ENCODE measurements at regions not wholly inside any gene's neighbourhood (a gene's known extent, or its start where the extent isn't known, plus 50 kb on each side); places are given as distances from the start of the nearest gene placed in this dataset.

DNA sequence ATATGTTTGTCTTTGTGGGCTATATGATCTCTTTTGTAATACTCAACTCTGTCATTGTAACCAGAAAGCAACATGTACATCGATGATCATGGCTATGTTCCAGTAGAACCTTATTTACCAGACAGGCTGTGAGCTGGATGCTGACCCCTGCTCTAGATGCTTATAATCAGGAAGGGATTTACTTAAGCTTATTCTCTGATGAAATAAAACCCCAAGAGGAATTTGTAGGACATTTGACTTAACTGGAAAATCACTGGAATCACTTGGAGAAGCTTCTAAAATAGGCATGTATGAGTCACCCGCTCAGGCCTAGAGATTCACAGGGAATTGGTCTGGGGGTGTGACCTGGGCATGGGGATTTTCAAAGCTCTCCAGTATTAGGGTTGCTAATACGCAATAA, 285.8 kb upstream of the ZNF608 start:
- TF ChIP-seq, protein P1, sequence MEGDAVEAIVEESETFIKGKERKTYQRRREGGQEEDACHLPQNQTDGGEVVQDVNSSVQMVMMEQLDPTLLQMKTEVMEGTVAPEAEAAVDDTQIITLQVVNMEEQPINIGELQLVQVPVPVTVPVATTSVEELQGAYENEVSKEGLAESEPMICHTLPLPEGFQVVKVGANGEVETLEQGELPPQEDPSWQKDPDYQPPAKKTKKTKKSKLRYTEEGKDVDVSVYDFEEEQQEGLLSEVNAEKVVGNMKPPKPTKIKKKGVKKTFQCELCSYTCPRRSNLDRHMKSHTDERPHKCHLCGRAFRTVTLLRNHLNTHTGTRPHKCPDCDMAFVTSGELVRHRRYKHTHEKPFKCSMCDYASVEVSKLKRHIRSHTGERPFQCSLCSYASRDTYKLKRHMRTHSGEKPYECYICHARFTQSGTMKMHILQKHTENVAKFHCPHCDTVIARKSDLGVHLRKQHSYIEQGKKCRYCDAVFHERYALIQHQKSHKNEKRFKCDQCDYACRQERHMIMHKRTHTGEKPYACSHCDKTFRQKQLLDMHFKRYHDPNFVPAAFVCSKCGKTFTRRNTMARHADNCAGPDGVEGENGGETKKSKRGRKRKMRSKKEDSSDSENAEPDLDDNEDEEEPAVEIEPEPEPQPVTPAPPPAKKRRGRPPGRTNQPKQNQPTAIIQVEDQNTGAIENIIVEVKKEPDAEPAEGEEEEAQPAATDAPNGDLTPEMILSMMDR (IDR thresholded peaks at IDR 0.05; ENCODE audit: insufficient read depth, low read length, poor library complexity, severe bottlenecking), result no peak
- H3K36me3 ChIP-seq (ENCODE audit: control insufficient read depth, insufficient read depth, low read length), result no peaks in the 10 kb centered on the region
- no peak for DNase-seq (ENCODE audit: low read depth)
- no peak overlapping the region for H3K4me3 ChIP-seq (ENCODE audit: low read depth, low read length)
- H3K27me3 ChIP-seq (ENCODE audit: control insufficient read depth, insufficient read depth, low read length), result no peaks in the 10 kb centered on the region

DNA sequence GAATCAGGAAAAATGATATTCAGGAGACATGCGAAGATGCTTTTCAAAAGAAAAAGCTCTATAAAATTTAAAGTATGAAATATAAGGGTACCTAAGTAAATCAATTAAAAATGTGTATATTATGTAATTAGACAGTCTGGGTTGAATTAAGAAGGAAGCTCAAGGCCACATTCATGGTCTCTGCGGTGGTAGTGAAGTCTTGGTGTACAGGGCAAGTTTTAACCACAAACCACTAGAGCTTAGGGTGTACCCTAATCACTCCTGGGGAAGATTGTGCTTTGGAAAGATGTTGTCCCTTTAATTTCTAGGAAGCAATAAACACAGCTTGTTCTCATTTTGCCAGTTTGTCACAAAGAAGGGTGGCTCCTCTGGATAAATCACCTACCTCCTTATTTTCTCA, 287.2 kb upstream of the ZNF608 start:
- Histone ChIP-seq H3K36me3 (ENCODE audit: control insufficient read depth, insufficient read depth, low read length) (no peaks in the 10 kb centered on the region), H3K27me3 (ENCODE audit: control insufficient read depth, insufficient read depth, low read length) (no peaks in the 10 kb centered on the region), H3K4me3 (ENCODE audit: low read depth, low read length) (no peak overlapping the region)
- DNase-seq (ENCODE audit: low read depth), result no peak
- TF ChIP-seq, protein P1 (IDR thresholded peaks at IDR 0.05; ENCODE audit: insufficient read depth, low read length, poor library complexity, severe bottlenecking), result no peak

DNA sequence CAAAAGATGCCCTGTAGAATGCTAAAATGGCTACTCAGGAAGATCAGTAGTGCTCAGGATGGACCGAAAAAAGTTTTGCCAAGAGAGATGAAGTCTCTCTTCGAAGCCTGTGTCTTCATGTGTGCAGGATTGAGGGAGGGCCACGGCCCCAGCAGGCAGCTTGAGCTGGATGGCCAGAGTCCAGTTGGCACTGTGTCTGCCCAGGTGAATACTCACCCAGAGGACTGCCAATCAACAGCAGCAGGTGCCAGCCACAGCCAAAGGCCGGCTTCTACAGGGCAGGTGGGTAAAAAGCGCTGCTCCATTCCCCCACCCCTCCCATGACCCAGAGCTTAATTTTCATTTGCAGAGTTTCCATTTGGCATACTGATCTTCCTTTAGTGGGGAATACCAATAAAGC, 287.9 kb upstream of the ZNF608 start:
- Histone ChIP-seq H3K36me3 (ENCODE audit: control insufficient read depth, insufficient read depth, low read length) (no peaks in the 10 kb centered on the region), H3K4me3 (ENCODE audit: low read depth, low read length) (no peak overlapping the region), H3K27me3 (ENCODE audit: control insufficient read depth, insufficient read depth, low read length) (no peaks in the 10 kb centered on the region)
- no peak for DNase-seq (ENCODE audit: low read depth)
- TF ChIP-seq, protein P1 (IDR thresholded peaks at IDR 0.05; ENCODE audit: insufficient read depth, low read length, poor library complexity, severe bottlenecking), result no peak

DNA sequence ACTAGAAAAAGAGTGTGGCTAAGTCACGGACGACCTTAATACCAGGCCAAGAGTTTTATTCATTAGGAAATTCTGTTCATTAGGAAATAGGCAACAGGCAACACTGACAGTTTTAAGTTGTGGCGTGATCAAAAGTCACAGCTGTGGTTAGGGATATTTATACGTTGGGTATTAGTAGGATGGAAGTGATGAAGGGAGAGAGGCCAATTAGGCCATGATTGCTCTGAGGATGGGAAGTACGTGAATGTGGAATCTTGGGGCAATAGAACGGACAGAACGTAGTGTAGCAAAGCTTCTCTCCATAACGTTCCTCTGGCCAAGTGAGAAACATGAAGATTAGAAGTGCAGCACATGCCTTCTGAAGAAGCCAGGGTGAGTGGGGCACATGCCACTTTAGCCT, 290.1 kb upstream of the ZNF608 start:
- DNase-seq (ENCODE audit: low read depth), result no peak
- Histone ChIP-seq H3K27me3 (ENCODE audit: control insufficient read depth, insufficient read depth, low read length) (no peaks in the 10 kb centered on the region), H3K36me3 (ENCODE audit: control insufficient read depth, insufficient read depth, low read length) (no peaks in the 10 kb centered on the region), H3K4me3 (ENCODE audit: low read depth, low read length) (no peak overlapping the region)
- TF ChIP-seq, protein P1 (IDR thresholded peaks at IDR 0.05; ENCODE audit: insufficient read depth, low read length, poor library complexity, severe bottlenecking), result no peak

DNA sequence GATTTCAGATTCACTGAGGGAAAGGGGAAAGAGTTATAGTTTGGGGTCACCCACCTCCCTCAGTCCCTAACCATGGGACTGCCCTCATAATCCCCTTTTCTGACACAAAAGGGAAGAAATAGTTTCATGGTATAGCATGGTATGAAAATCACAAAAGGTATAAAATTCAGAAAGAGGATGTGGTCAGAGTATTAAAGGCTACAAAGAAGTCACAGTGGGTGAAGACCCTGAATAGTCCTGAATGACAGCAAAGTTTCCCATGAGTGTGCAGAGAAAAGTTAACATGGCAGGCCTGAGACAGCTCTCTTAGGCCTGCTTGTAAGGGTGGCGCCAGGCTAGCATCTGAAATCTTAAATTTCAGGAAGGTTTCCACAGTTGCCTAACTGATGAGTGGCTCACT, 290.6 kb upstream of the ZNF608 start:
- DNase-seq (ENCODE audit: low read depth), result no peak
- H3K4me3 ChIP-seq (ENCODE audit: low read depth, low read length), result no peak overlapping the region
- TF ChIP-seq, protein P1 (IDR thresholded peaks at IDR 0.05; ENCODE audit: insufficient read depth, low read length, poor library complexity, severe bottlenecking), result no peak
- no peaks in the 10 kb centered on the region for H3K36me3 ChIP-seq (ENCODE audit: control insufficient read depth, insufficient read depth, low read length)
- no peaks in the 10 kb centered on the region for H3K27me3 ChIP-seq (ENCODE audit: control insufficient read depth, insufficient read depth, low read length)

DNA sequence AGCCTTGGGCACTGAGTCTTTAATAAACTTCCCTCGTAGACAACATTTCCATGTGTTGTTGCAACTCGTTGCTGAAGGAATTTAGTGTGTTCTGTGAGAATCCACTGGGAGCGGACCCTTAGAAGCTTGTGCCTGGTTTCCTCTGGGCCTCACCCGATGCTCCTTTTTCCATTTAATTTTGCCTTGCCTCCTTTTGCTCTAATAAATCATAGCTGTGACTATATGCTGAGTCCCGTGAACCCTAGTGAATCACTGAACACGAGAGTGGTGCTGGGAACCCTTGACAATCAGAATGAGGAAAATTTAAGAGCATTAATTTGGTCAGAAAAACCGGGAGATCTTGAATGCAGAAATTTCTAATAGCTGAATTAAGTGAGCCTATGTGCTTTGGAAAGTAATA, 291.1 kb upstream of the ZNF608 start:
- Histone ChIP-seq H3K36me3 (ENCODE audit: control insufficient read depth, insufficient read depth, low read length) (no peaks in the 10 kb centered on the region), H3K4me3 (ENCODE audit: low read depth, low read length) (no peak overlapping the region), H3K27me3 (ENCODE audit: control insufficient read depth, insufficient read depth, low read length) (no peaks in the 10 kb centered on the region)
- TF ChIP-seq, protein P1 (IDR thresholded peaks at IDR 0.05; ENCODE audit: insufficient read depth, low read length, poor library complexity, severe bottlenecking), result no peak
- no peak for DNase-seq (ENCODE audit: low read depth)

Measured in kidney epithelial cell (primary cell).